ENCODE measurements at regions not wholly inside any gene's neighbourhood (a gene's known extent, or its start where the extent isn't known, plus 50 kb on each side); places are given as distances from the start of the nearest gene placed in this dataset.

DNA sequence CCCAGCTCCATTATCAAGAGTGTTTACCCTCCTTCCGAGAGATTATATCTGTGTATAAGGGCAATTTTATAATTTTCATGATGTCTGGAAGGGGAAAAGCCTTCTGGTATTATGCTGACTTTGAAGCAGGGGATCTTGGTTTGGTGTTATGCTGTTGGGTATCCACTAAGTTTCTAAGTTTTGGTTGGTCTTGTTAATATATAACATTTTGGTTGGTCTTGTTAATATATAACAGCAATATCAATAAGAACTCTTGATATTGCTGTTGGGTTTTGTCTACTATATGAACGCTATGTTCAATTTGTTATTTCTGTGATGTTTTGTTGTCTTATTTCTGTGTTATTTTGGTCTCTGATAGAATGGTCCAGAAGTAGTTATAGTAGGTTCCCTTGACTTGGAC lies 349.2 kb upstream of the LRFN5 start (continued):
- TF ChIP-seq ZNF462 (CRISPR knock-in tag; IDR thresholded peaks at IDR 0.05), result no peak
- no peak for TF ChIP-seq EZH2 (IDR thresholded peaks at IDR 0.05; ENCODE audit: low read depth, unreplicated experiment)
- TF ChIP-seq STAT1 (IDR thresholded peaks at IDR 0.05; ENCODE audit: unreplicated experiment), result no peak
- TF ChIP-seq ZNF331 (CRISPR knock-in tag; IDR thresholded peaks at IDR 0.05; ENCODE audit: low read depth), result no peak
- TF ChIP-seq CREB1 (CRISPR knock-in tag; IDR thresholded peaks at IDR 0.05; ENCODE audit: low read depth), result no peak
- no peak for TF ChIP-seq NANOG (IDR thresholded peaks at IDR 0.05; ENCODE audit: borderline replicate concordance)
- TF ChIP-seq ETS1 (IDR thresholded peaks at IDR 0.05), result no peak
- TF ChIP-seq POLR2AphosphoS5 (IDR thresholded peaks at IDR 0.05; ENCODE audit: low read depth), result no peak

GRCh38 chr14:41235466-41235865 lies 371.2 kb upstream of the LRFN5 start:
- Mint-ChIP-seq H3K27me3 (ENCODE audit: insufficient read depth, low read depth, poor library complexity) (no peaks in the 10 kb centered on the region), H3K27ac (no peak overlapping the region), H3K36me3 (ENCODE audit: low read depth) (no peaks in the 10 kb centered on the region), H3K4me1 (no peaks in the 10 kb centered on the region), H3K4me3 (no peak overlapping the region), H3K9me3 (no peaks in the 10 kb centered on the region; the same call in 2 of the 3 replicates)
- Histone ChIP-seq H3K27me3 (ENCODE audit: insufficient read depth) (no peaks in the 10 kb centered on the region), H3K4me2 (no peak overlapping the region), H3K4me1 (ENCODE audit: insufficient read depth) (no peaks in the 10 kb centered on the region), H3K4me3 (no peak overlapping the region), H3K36me3 (ENCODE audit: insufficient read depth) (no peaks in the 10 kb centered on the region), H3K79me2 (replicated peaks; ENCODE audit: insufficient read depth) (no peaks in the 10 kb centered on the region), H2AFZ (no peak overlapping the region), H3K27ac (ENCODE audit: low read depth) (no peak overlapping the region), H3K9me2 (ENCODE audit: insufficient read depth) (peaks cover 9% of the 10 kb centered on the region; the same call in 1 of the 2 replicates), H4K20me1 (replicated peaks; ENCODE audit: insufficient read depth) (no peaks in the 10 kb centered on the region), H3F3A (replicated peaks; ENCODE audit: low read depth) (no peaks in the 10 kb centered on the region)
- DNase-seq (ENCODE audit: low spot score), result no peak
- no peak for TF ChIP-seq EZH2 (IDR thresholded peaks at IDR 0.05; ENCODE audit: low read depth, unreplicated experiment)
- TF ChIP-seq CREB1 (CRISPR knock-in tag; IDR thresholded peaks at IDR 0.05; ENCODE audit: low read depth), result no peak
- TF ChIP-seq POLR2AphosphoS5 (IDR thresholded peaks at IDR 0.05; ENCODE audit: low read depth), result no peak
- TF ChIP-seq STAT1 (IDR thresholded peaks at IDR 0.05; ENCODE audit: unreplicated experiment), result no peak
- ATAC-seq, result no peak

Measured in GM23338 (cell line).